ENCODE measurements at regions not wholly inside any gene's neighbourhood (a gene's known extent, or its start where the extent isn't known, plus 50 kb on each side); places are given as distances from the start of the nearest gene placed in this dataset.

DNA sequence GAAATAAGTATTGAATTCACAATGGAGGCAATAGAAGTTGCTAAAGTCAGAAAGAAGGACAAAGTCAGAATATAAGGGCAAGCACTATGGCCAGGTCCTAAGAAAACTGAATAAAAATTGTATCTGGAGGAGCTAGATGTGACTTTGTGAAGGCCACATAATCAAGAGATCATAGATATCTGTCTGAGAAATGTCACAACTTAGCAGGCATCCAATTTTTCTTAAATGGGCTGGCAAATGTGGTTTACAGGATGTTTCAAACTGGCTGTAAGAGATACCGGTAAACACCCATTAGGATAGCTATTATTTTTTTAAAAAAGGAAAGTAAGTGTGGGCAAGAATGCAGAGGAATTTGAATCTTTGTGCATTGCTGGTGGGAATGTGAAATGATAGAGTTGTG lies 303.1 kb upstream of the CHORDC1 start:
- TF ChIP-seq CTCF (IDR thresholded peaks at IDR 0.05; ENCODE audit: unreplicated experiment) = no peak
- Mint-ChIP-seq H3K4me1 (peaks cover 1% of the 10 kb centered on the region), H3K27me3 (ENCODE audit: low read depth) (no peaks in the 10 kb centered on the region), H3K4me3 (no peak overlapping the region), H3K27ac (no peak overlapping the region), H3K36me3 (no peaks in the 10 kb centered on the region), H3K9me3 (no peaks in the 10 kb centered on the region)
- no peak for DNase-seq (ENCODE audit: low spot score in 2 of 2, unreplicated experiment in 2 of 2)

DNA sequence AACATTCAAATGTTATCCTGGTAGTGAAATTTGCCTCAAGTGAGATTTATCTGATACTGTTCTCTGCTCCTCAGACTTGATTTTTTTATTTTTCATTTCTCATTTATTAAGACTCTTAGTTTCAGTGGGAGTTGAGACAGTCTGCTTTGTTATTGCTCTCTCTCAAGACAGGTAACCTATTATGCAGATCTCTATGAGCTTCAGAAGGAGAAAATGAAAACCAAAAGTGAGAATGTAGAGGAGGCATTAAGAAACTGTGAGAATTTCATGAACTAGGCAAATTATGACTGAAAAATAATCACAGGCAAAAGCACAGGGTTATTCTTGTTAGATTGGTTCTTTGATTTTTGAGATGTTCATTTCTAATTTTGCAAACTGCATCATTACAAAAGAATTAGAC lies 290.0 kb upstream of the CHORDC1 start:
- H3K4me3 Mint-ChIP-seq = no peak overlapping the region
- no peak for TF ChIP-seq CTCF (IDR thresholded peaks at IDR 0.05; ENCODE audit: unreplicated experiment)
- H3K9me3 Mint-ChIP-seq = peaks cover 5% of the 10 kb centered on the region
- no peaks in the 10 kb centered on the region for H3K27me3 Mint-ChIP-seq (ENCODE audit: low read depth)
- DNase-seq (ENCODE audit: low spot score in 2 of 2, unreplicated experiment in 2 of 2) = no peak
- H3K36me3 Mint-ChIP-seq = no peaks in the 10 kb centered on the region
- peaks cover 46% of the 10 kb centered on the region for H3K4me1 Mint-ChIP-seq
- no peak overlapping the region for H3K27ac Mint-ChIP-seq

- Mint-ChIP-seq H3K36me3 (no peaks in the 10 kb centered on the region), H3K27me3 (ENCODE audit: low read depth) (no peaks in the 10 kb centered on the region), H3K9me3 (peaks cover 5% of the 10 kb centered on the region), H3K4me3 (no peak overlapping the region), H3K27ac (no peak overlapping the region), H3K4me1 (peaks cover 44% of the 10 kb centered on the region)
- DNase-seq (ENCODE audit: low spot score in 2 of 2, unreplicated experiment in 2 of 2) = no peak
- no peak for TF ChIP-seq CTCF (IDR thresholded peaks at IDR 0.05; ENCODE audit: unreplicated experiment)
Measured at GRCh38 chr11:90510839-90511238, 288.0 kb upstream of the CHORDC1 start.

DNA sequence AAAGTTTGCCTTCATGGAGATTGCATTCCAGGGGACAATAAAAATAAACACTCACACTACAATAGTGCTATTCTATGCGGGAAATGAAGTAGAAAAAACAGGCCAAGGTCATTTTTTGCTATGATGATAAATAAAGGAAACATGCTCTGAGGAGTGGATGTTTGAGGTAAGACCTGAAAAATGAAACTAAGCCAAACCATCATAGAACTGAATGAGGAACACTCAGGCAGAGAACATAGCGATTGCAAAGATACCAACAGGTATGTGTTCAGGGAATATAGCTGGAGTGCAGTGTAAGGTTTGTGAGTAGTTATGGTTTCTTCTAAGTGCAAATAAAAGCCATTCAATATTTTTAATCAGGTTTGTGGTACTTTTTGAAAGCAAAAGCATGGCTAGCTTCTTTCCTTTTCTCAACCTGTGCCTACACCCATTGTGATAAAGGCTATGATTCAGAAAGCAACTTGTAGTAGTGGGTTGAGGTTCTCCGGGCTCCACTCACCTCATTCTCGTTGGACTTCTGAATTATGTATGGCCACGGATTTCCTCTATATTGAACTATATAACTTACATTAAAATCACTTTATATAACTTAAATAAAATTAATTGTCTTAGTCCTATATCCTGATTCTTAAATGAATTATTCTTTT lies 278.2 kb upstream of the CHORDC1 start:
- no peak overlapping the region for H3K27ac Mint-ChIP-seq

DNA sequence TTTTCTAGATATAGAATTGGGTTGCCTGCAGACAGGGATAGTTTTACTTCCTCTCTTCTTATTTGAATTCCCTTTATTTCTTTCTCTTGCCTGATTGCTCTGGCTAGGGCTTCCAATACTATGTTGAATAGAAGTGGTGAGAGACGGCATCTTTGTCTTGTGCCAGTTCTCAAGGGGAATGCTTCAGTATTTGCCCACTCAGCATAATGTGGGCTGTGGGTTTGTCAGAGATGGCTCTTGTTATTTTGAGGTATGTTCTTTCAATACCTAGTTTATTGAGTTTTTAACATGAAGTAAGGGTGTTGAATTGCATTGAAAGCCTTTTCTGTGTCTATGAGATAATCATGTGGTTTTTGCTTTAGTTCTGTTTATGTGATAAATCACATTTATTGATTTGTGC lies 273.9 kb upstream of the CHORDC1 start:
- Mint-ChIP-seq H3K27me3 (ENCODE audit: low read depth) (no peaks in the 10 kb centered on the region), H3K27ac (no peak overlapping the region), H3K4me3 (no peak overlapping the region), H3K36me3 (peaks cover 14% of the 10 kb centered on the region), H3K9me3 (peaks cover 51% of the 10 kb centered on the region), H3K4me1 (no peaks in the 10 kb centered on the region)
- no peak for DNase-seq (ENCODE audit: low spot score in 2 of 2, unreplicated experiment in 2 of 2)
- TF ChIP-seq CTCF (IDR thresholded peaks at IDR 0.05; ENCODE audit: unreplicated experiment) = no peak

More for the DNA sequence above, 278.2 kb upstream of the CHORDC1 start:
- Mint-ChIP-seq H3K27me3 (ENCODE audit: low read depth) (no peaks in the 10 kb centered on the region), H3K4me1 (peaks cover 10% of the 10 kb centered on the region), H3K36me3 (peaks cover 14% of the 10 kb centered on the region), H3K4me3 (no peak overlapping the region), H3K9me3 (peaks cover 44% of the 10 kb centered on the region)
- no peak for DNase-seq (ENCODE audit: low spot score in 2 of 2, unreplicated experiment in 2 of 2)
- no peak for TF ChIP-seq CTCF (IDR thresholded peaks at IDR 0.05; ENCODE audit: unreplicated experiment)

GRCh38 chr11:90493379-90493778 lies 270.5 kb upstream of the CHORDC1 start:
- H3K4me1 Mint-ChIP-seq = no peaks in the 10 kb centered on the region
- peaks cover 29% of the 10 kb centered on the region for H3K9me3 Mint-ChIP-seq
- no peak overlapping the region for H3K4me3 Mint-ChIP-seq
- no peaks in the 10 kb centered on the region for H3K27me3 Mint-ChIP-seq (ENCODE audit: low read depth)
- DNase-seq (ENCODE audit: low spot score in 2 of 2, unreplicated experiment in 2 of 2) = no peak
- TF ChIP-seq CTCF (IDR thresholded peaks at IDR 0.05; ENCODE audit: unreplicated experiment) = no peak
- peaks cover 14% of the 10 kb centered on the region for H3K36me3 Mint-ChIP-seq
- H3K27ac Mint-ChIP-seq = no peak overlapping the region

Measured in mesothelial cell of epicardium (in vitro differentiated cells).